HEK293T (cell line): ENCODE measurements at regions not wholly inside any gene's neighbourhood (a gene's known extent, or its start where the extent isn't known, plus 50 kb on each side); places are given as distances from the start of the nearest gene placed in this dataset.
"Not testable (repeated sequence)": the region's sequence is repeated elsewhere in the genome, so short reads cannot be mapped to it uniquely, and the experiment has no call there.

ENCODE experiments used
- ARNT ChIP-seq: fragments of 450-650 bp; IDR thresholded peaks from 2 replicates; pipeline ENCODE4 v1.6.1; 2017; ENCODE audit warnings: mild to moderate bottlenecking
- BHLHE40 ChIP-seq: fragments of 450-650 bp; IDR thresholded peaks from 2 replicates; pipeline ENCODE4 v1.6.1; 2016; ENCODE audit warnings: mild to moderate bottlenecking, moderate library complexity, borderline replicate concordance
- ELF4 ChIP-seq: fragments of 450-650 bp; IDR thresholded peaks from 2 replicates; pipeline ENCODE4 v1.6.1; 2017; ENCODE audit warnings: antibody characterized with exemption
- FOXA1 ChIP-seq: fragments of 450-650 bp; IDR thresholded peaks from 2 replicates; pipeline ENCODE4 v1.6.1; 2016; ENCODE audit warnings: mild to moderate bottlenecking
- FOXM1 ChIP-seq: fragments of 450-650 bp; IDR thresholded peaks from 2 replicates; pipeline ENCODE4 v1.6.1; 2017; ENCODE audit warnings: mild to moderate bottlenecking, borderline replicate concordance
- HDGF ChIP-seq: fragments of 450-650 bp; IDR thresholded peaks from 2 replicates; pipeline ENCODE4 v1.6.1; 2017; ENCODE audit warnings: antibody characterized with exemption, borderline replicate concordance
- SP1 ChIP-seq: fragments of 450-650 bp; IDR thresholded peaks from 2 replicates; pipeline ENCODE4 v1.6.1; 2017

DNA sequence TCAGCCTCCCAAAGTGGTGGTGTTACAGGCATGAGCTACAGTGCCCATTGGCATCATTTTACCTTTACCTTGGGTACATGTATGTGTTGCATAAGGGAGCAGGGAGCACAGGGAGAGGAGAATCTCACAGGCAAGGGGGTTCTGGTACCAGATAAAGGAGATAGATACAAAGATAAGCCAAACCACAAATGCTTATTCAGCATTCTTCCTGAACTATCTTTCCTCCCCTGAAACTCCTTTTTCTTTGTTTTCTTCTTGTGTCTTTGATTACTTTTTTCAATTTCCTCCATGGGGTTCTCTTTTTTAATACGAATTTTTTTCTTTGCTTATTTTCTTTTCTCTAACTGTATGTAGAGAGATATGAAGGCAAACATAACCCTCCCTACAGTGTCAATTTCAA lies 193.8 kb downstream of the SPDYE17 start:
- TF ChIP-seq SP1, FOXA1, BHLHE40, ELF4, HDGF, FOXM1, ARNT: not testable (repeated sequence)
